Skeletal muscle tissue (tissue), 3 donors: ENCODE measurements at regions not wholly inside any gene's neighbourhood (a gene's known extent, or its start where the extent isn't known, plus 50 kb on each side); places are given as distances from the start of the nearest gene placed in this dataset.

Experiments used
- H3K27ac ChIP-seq: one replicate; pipeline ENCODE4 v1.7.0; 2013; ENCODE audit warnings: mild to moderate bottlenecking, low read depth, low read length, inconsistent platforms
- H3K27me3 ChIP-seq, 3 donors: one replicate each; pipeline ENCODE4 v1.7.0; 2013; ENCODE audit warnings: low read length in 3 of 3; ENCODE audit not compliant: control insufficient read depth in 3 of 3, insufficient read depth in 3 of 3
- H3K36me3 ChIP-seq, 3 donors: one replicate each; pipeline ENCODE4 v1.7.0; 2013; ENCODE audit warnings: low read length in 3 of 3; ENCODE audit not compliant: control insufficient read depth in 3 of 3, insufficient read depth in 3 of 3
- H3K4me1 ChIP-seq, 3 donors: one replicate each; pipeline ENCODE4 v1.7.0; 2013; ENCODE audit warnings: low read length in 3 of 3, mild to moderate bottlenecking in 3 of 3; ENCODE audit not compliant: control insufficient read depth in 3 of 3, insufficient read depth in 3 of 3
- H3K4me3 ChIP-seq, 3 donors: one replicate each; pipeline ENCODE4 v1.7.0; 2013; ENCODE audit warnings: low read length in 3 of 3
- H3K9ac ChIP-seq, 3 donors: one replicate each; pipeline ENCODE4 v1.7.0; 2013; ENCODE audit warnings: low read length in 3 of 3, mild to moderate bottlenecking in 3 of 3, moderate library complexity in 2 of 3, low read depth in 1 of 3
- H3K9me3 ChIP-seq, 3 donors: one replicate each; pipeline ENCODE4 v1.7.0; 2013; ENCODE audit warnings: low read length in 3 of 3; ENCODE audit not compliant: control insufficient read depth in 3 of 3
- donor health status: Osteomylitis.

DNA sequence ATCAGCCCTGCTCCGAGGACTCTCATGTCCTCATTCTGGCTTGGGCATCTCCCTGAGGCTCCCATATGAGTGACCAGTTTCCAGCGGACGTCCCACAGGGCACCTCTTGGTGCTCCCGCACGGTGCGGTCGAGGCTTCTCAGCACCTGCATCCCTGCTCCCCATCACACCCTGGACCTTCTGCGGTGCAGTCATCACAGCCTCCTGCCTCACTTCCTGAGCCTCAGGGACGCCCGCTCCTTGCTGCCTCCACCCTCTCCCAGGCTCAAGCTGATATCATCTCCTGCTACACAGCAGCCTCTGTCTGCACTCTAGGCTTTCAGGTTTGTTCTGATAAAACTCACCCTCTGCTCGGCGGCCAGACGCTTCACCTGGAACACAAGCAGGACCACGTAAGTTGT, 185.0 kb downstream of the TMEM18 start:
- Histone ChIP-seq H3K4me3 (no peak overlapping the region), H3K9me3 (peaks cover 0 to 2% (median 0%) of the 10 kb centered on the region in 3 donors), H3K27me3 (peaks cover 0 to 6% (median 0%) of the 10 kb centered on the region in 3 donors), H3K27ac (no peak overlapping the region), H3K36me3 (no peaks in the 10 kb centered on the region), H3K4me1 (no peaks in the 10 kb centered on the region), H3K9ac (no peak overlapping the region)

GRCh38 chr2:489838-490237, 187.4 kb downstream of the TMEM18 start:
- H3K36me3 ChIP-seq, result no peaks in the 10 kb centered on the region
- peaks cover 0 to 2% (median 0%) of the 10 kb centered on the region in 3 donors for H3K9me3 ChIP-seq
- H3K27ac ChIP-seq, result no peak overlapping the region
- peaks cover 0 to 6% (median 0%) of the 10 kb centered on the region in 3 donors for H3K27me3 ChIP-seq
- no peaks in the 10 kb centered on the region for H3K4me1 ChIP-seq
- H3K9ac ChIP-seq, result no peak overlapping the region
- no peak overlapping the region for H3K4me3 ChIP-seq

DNA sequence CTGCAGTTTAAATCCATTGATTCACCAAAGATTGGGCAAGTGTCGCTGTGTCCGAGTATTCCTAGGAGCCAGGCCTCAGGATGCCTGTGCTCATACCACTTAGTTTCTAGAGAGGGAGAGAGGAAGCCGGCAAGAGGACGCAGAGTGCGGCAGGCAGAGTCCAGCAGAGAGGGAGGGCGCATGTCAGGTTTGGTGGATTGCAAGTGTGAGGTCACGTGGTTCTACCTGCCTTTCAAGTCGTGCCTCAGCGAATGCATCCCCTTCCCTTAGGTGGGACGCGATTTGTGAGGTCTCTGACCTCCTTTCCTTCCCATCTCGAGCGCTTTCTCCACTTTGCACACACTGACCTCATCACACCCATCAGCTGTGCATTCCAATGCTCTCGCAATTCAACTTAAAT, 188.1 kb downstream of the TMEM18 start:
- H3K27me3 ChIP-seq, result peaks cover 0 to 6% (median 0%) of the 10 kb centered on the region in 3 donors
- no peaks in the 10 kb centered on the region for H3K4me1 ChIP-seq
- no peak overlapping the region for H3K9ac ChIP-seq
- no peaks in the 10 kb centered on the region for H3K36me3 ChIP-seq
- H3K9me3 ChIP-seq, result peaks cover 0 to 4% (median 0%) of the 10 kb centered on the region in 3 donors
- H3K27ac ChIP-seq, result no peak overlapping the region
- no peak overlapping the region for H3K4me3 ChIP-seq

- H3K27me3 ChIP-seq, result peaks cover 0 to 4% (median 0%) of the 10 kb centered on the region in 3 donors
- H3K9me3 ChIP-seq, result peaks cover 0 to 4% (median 0%) of the 10 kb centered on the region in 3 donors
- no peaks in the 10 kb centered on the region for H3K36me3 ChIP-seq
- no peak overlapping the region for H3K27ac ChIP-seq
- no peak overlapping the region for H3K9ac ChIP-seq
- no peak overlapping the region for H3K4me3 ChIP-seq
- no peaks in the 10 kb centered on the region for H3K4me1 ChIP-seq
Observed at GRCh38 chr2:487186-488079, 189.8 kb downstream of the TMEM18 start.

- Histone ChIP-seq H3K9me3 (peaks cover 0 to 4% (median 0%) of the 10 kb centered on the region in 3 donors), H3K4me1 (no peaks in the 10 kb centered on the region), H3K9ac (no peak overlapping the region), H3K27ac (no peak overlapping the region), H3K36me3 (no peaks in the 10 kb centered on the region), H3K27me3 (no peaks in the 10 kb centered on the region), H3K4me3 (no peak overlapping the region)
Observed at GRCh38 chr2:486371-486770, 190.8 kb downstream of the TMEM18 start.

DNA sequence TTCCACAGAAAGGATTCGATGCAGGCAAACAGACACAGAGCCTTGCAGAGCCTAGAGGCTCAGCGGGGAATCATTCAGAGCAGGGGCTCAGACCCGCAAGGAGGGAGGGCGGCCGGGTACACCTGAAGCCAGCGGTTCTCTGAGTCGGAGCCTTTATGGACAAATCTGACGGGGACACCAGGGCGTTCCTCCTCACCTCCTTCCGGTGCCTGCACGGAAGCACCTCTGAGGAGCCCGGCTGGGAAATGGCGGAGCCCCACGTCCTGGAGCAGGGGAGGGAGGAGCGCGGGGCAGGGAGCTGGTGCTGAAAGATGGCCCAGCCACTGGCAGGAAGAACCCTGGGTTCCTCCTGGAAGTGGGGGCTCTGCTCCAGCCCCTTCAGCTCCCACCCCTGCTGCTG, 193.5 kb upstream of the ALKAL2 start:
- Histone ChIP-seq H3K27ac (no peak overlapping the region), H3K4me1 (no peaks in the 10 kb centered on the region), H3K4me3 (no peak overlapping the region), H3K9ac (no peak overlapping the region), H3K27me3 (peaks cover 0 to 6% (median 0%) of the 10 kb centered on the region in 3 donors), H3K9me3 (peaks cover 0 to 2% (median 0%) of the 10 kb centered on the region in 3 donors), H3K36me3 (no peaks in the 10 kb centered on the region)

DNA sequence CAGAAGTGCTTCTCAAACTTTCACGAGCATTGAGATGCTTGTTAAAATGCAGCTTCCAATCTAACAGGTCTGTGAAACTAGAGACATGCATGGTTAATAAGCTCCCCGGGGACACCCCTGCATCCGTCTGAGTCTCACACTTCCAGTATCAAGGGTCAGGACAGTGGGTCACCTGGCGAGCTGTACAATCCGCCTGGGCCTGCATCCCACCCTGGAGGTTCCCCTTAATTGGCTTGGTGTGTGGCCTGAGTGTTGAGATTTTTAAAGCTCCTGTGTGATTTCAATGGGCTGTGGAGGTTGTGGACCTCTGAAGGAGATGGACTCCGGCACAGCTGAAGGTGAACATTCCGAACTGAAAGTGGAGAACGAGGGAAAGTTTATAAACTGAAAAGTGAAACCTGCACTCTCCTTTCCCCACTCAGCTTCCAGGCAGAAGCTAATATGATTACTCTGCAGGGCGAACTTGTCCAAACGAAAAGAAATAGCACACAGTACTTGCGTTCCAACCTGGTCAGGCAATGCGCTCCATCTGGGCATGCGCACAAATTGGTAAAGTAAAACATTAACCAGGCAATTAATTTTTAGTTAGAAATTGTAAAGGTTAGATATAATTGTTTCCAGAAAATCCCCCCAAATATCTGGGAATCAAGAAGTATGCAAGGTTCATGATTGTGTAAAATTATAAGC, 191.7 kb upstream of the ALKAL2 start:
- Histone ChIP-seq H3K9ac (no peak overlapping the region), H3K4me3 (no peak overlapping the region), H3K4me1 (no peaks in the 10 kb centered on the region), H3K27ac (no peak overlapping the region), H3K36me3 (no peaks in the 10 kb centered on the region), H3K27me3 (peaks cover 0 to 6% (median 0%) of the 10 kb centered on the region in 3 donors), H3K9me3 (peaks cover 0 to 3% (median 2%) of the 10 kb centered on the region in 3 donors)

- H3K4me3 ChIP-seq, result no peak overlapping the region
- no peaks in the 10 kb centered on the region for H3K4me1 ChIP-seq
- peaks cover 0 to 6% (median 0%) of the 10 kb centered on the region in 3 donors for H3K27me3 ChIP-seq
Observed at GRCh38 chr2:479031-479430, 191.1 kb upstream of the ALKAL2 start.

GRCh38 chr2:471560-471959, 183.7 kb upstream of the ALKAL2 start:
- peaks cover 4 to 25% (median 16%) of the 10 kb centered on the region in 3 donors for H3K27me3 ChIP-seq
- no peaks in the 10 kb centered on the region for H3K4me1 ChIP-seq
- peaks cover 0 to 3% (median 0%) of the 10 kb centered on the region in 3 donors for H3K9me3 ChIP-seq
- no peak overlapping the region for H3K27ac ChIP-seq
- no peaks in the 10 kb centered on the region for H3K36me3 ChIP-seq
- no peak overlapping the region for H3K4me3 ChIP-seq
- H3K9ac ChIP-seq, result no peak overlapping the region

More at GRCh38 chr2:479031-479430, 191.1 kb upstream of the ALKAL2 start:
- H3K27ac ChIP-seq, result no peak overlapping the region
- peaks cover 0 to 3% (median 0%) of the 10 kb centered on the region in 3 donors for H3K9me3 ChIP-seq
- no peak overlapping the region for H3K9ac ChIP-seq
- no peaks in the 10 kb centered on the region for H3K36me3 ChIP-seq

DNA sequence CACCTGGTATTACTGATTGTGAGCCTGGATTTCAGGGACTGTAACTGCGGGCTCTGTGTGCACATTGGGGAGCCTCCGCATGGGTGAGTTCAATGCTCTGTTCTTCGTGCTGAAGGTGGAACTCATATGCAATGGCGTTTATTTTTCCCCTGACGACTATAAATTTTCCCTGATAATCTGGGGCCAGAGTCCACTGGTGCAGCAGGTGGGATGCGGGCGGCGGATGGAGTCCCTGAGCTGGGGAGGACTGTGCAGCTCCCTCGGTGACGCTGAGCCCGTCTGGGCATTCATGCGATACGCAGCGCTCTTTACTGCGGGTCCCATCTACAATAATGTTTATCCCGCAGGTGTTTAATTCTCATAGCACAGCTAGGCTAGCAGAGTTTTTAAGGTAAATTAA, 181.6 kb upstream of the ALKAL2 start:
- H3K27ac ChIP-seq, result no peak overlapping the region
- no peaks in the 10 kb centered on the region for H3K36me3 ChIP-seq
- H3K4me3 ChIP-seq, result no peak overlapping the region
- H3K4me1 ChIP-seq, result no peaks in the 10 kb centered on the region
- H3K9ac ChIP-seq, result no peak overlapping the region
- no peaks in the 10 kb centered on the region for H3K9me3 ChIP-seq
- H3K27me3 ChIP-seq, result peaks cover 4 to 26% (median 20%) of the 10 kb centered on the region in 3 donors
